ENCODE measurements at regions not wholly inside any gene's neighbourhood (a gene's known extent, or its start where the extent isn't known, plus 50 kb on each side); places are given as distances from the start of the nearest gene placed in this dataset.
A peak's percentile ranks its signal among the peaks of the same experiment; 100 is the strongest.

DNA sequence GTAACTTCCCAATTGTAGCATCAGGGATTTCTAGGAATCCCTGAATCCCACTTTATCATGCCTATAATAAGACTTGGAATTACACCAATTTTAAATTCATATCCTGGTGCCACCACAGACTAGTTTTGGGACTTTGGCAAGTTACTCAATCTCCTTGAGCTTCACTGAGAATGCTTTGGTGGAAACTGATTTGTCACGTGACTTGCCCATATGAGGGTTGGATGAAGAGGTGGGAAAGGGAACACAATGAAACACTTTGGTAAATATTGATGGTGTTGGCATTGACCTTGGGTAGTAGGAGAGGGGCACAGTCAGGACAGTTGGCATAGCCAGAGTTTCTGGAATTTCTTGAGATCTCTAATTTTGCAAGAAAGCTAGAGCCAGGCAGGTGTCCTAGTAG lies 452.2 kb downstream of the SLC4A3 start:
- H2BK120ac ChIP-seq (ENCODE audit: low read depth, low read length): no peak overlapping the region
- H3K36me3 ChIP-seq (ENCODE audit: control insufficient read depth, insufficient read depth, low read length): no peaks in the 10 kb centered on the region
- peak overlapping the region; percentile 92 for H2BK15ac ChIP-seq (replicated peaks; ENCODE audit: low read depth)
- peaks cover 17% of the 10 kb centered on the region for H3K4me1 ChIP-seq (ENCODE audit: control insufficient read depth, low read depth, low read length)
- no peak overlapping the region for H3K56ac ChIP-seq (ENCODE audit: low read length)
- H3K79me1 ChIP-seq (ENCODE audit: low read length): no peaks in the 10 kb centered on the region
- H3K4ac ChIP-seq (ENCODE audit: low read depth, low read length): no peak overlapping the region
- WGBS (ENCODE audit: extremely low coverage, insufficient coverage, low lambda C conversion rate): no CpG with 5 or more reads among the region's 1 CpG
- no peak overlapping the region for H3K4me3 ChIP-seq (ENCODE audit: low read length)
- H4K5ac ChIP-seq (ENCODE audit: low read length): no peak overlapping the region
- no peak for DNase-seq
- H2BK5ac ChIP-seq (ENCODE audit: low read length): no peak overlapping the region
- no peak overlapping the region for H2AK5ac ChIP-seq (ENCODE audit: low read length)
- no peak overlapping the region for H3K9ac ChIP-seq (ENCODE audit: low read length)
- H3K23ac ChIP-seq (ENCODE audit: low read length): no peak overlapping the region
- no peaks in the 10 kb centered on the region for H3K27me3 ChIP-seq (ENCODE audit: insufficient read depth, low read length, poor library complexity)
- no peak overlapping the region for H4K8ac ChIP-seq (ENCODE audit: low read depth, low read length)
- no peak overlapping the region for H3K18ac ChIP-seq (ENCODE audit: low read length)
- no peak overlapping the region for H3K4me2 ChIP-seq (ENCODE audit: low read length)
- H3K27ac ChIP-seq (ENCODE audit: low read depth, low read length): no peak overlapping the region
- H3K79me2 ChIP-seq (ENCODE audit: control insufficient read depth, insufficient read depth, low read length): no peaks in the 10 kb centered on the region

DNA sequence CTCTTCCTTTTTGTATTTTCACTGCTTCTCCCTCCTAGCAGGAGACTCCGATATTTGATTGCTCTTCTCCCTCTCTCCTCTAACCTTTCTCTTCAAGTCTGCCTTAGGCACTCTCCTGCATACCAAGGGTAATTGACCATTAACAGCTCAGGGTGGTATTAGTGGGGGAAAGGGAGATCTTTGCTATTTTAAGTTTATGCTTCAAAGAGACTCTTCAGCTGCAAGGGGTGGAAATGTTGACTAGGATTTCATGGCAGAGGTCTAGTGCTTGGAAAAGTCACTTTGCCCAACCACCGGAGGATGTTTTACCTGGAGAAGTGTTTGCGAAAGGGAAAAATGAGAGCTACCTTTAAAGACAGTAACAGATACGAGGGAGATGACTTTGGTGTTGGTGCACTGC lies 453.7 kb downstream of the SLC4A3 start:
- no CpG with 5 or more reads among the region's 4 CpGs for WGBS (ENCODE audit: extremely low coverage, insufficient coverage, low lambda C conversion rate)
- Histone ChIP-seq H3K18ac (ENCODE audit: low read length) (no peak overlapping the region), H3K23ac (ENCODE audit: low read length) (no peak overlapping the region), H3K56ac (ENCODE audit: low read length) (no peak overlapping the region), H3K79me1 (ENCODE audit: low read length) (no peaks in the 10 kb centered on the region), H3K79me2 (ENCODE audit: control insufficient read depth, insufficient read depth, low read length) (no peaks in the 10 kb centered on the region), H3K36me3 (ENCODE audit: control insufficient read depth, insufficient read depth, low read length) (no peaks in the 10 kb centered on the region), H3K9ac (ENCODE audit: low read length) (no peak overlapping the region), H3K4me3 (ENCODE audit: low read length) (no peak overlapping the region), H3K27ac (ENCODE audit: low read depth, low read length) (peak overlapping the region; percentile 75), H3K4me2 (ENCODE audit: low read length) (no peak overlapping the region), H3K4ac (ENCODE audit: low read depth, low read length) (no peak overlapping the region), H3K4me1 (ENCODE audit: control insufficient read depth, low read depth, low read length) (peaks cover 17% of the 10 kb centered on the region), H4K8ac (ENCODE audit: low read depth, low read length) (no peak overlapping the region), H3K27me3 (ENCODE audit: insufficient read depth, low read length, poor library complexity) (no peaks in the 10 kb centered on the region), H2BK120ac (ENCODE audit: low read depth, low read length) (no peak overlapping the region), H2BK5ac (ENCODE audit: low read length) (no peak overlapping the region), H2BK15ac (replicated peaks; ENCODE audit: low read depth) (no peak overlapping the region), H4K5ac (ENCODE audit: low read length) (no peak overlapping the region), H2AK5ac (ENCODE audit: low read length) (no peak overlapping the region)
- peak; percentile 82 for DNase-seq

DNA sequence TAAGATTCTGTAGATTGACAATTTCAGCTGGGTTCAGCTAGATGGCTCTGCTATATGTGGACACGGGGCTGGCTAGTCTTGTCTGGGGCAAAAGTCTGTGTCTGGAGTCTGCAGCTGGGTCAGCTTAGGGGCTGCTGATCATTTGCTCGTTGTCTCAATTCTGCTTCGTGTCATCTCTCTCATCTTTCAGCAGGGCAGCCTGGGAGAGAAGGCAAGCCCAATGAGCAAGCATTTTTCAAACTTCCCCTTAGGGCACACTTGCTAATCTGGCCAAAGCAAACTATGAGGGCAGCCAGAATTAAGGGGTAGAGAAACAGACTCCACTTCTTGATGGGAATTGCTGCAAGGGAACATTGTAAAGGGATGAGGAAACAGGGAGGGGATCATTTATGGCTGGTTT lies 462.6 kb downstream of the SLC4A3 start:
- Histone ChIP-seq H3K79me2 (ENCODE audit: control insufficient read depth, insufficient read depth, low read length) (no peaks in the 10 kb centered on the region), H3K4me1 (ENCODE audit: control insufficient read depth, low read depth, low read length) (no peaks in the 10 kb centered on the region), H3K79me1 (ENCODE audit: low read length) (no peaks in the 10 kb centered on the region), H3K4me2 (ENCODE audit: low read length) (no peak overlapping the region), H2BK120ac (ENCODE audit: low read depth, low read length) (no peak overlapping the region), H2BK5ac (ENCODE audit: low read length) (no peak overlapping the region), H3K4me3 (ENCODE audit: low read length) (no peak overlapping the region), H3K27me3 (ENCODE audit: insufficient read depth, low read length, poor library complexity) (no peaks in the 10 kb centered on the region), H3K23ac (ENCODE audit: low read length) (no peak overlapping the region), H2AK5ac (ENCODE audit: low read length) (no peak overlapping the region), H3K18ac (ENCODE audit: low read length) (no peak overlapping the region), H4K5ac (ENCODE audit: low read length) (no peak overlapping the region), H3K9ac (ENCODE audit: low read length) (no peak overlapping the region), H3K36me3 (ENCODE audit: control insufficient read depth, insufficient read depth, low read length) (no peaks in the 10 kb centered on the region), H2BK15ac (replicated peaks; ENCODE audit: low read depth) (no peak overlapping the region), H3K56ac (ENCODE audit: low read length) (no peak overlapping the region), H3K27ac (ENCODE audit: low read depth, low read length) (no peak overlapping the region), H4K8ac (ENCODE audit: low read depth, low read length) (no peak overlapping the region), H3K4ac (ENCODE audit: low read depth, low read length) (no peak overlapping the region)
- peak; percentile 28 for DNase-seq
- no CpG with 5 or more reads among the region's 3 CpGs for WGBS (ENCODE audit: extremely low coverage, insufficient coverage, low lambda C conversion rate)

DNA sequence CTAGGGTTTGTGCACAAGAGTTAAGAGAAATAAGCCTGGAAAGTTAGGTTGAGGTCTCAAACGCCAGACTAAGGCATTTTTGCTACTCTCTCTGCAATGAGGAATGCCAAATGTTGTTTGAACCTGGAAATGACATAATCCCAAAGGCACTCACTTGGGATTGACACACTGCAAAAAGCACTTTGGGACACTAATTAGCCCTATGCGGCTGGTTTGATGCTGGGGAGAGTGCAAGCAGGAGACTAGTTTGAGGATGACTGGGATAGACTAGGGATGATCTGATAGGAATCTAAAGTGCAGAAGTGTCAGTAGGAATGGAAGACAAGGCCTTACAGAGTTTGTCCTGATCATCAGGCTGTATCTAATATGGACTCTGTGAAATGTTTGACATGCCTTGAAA lies 469.0 kb downstream of the SLC4A3 start:
- Histone ChIP-seq H2BK120ac (ENCODE audit: low read depth, low read length) (no peak overlapping the region), H3K4me3 (ENCODE audit: low read length) (no peak overlapping the region), H3K4me1 (ENCODE audit: control insufficient read depth, low read depth, low read length) (no peaks in the 10 kb centered on the region), H3K36me3 (ENCODE audit: control insufficient read depth, insufficient read depth, low read length) (no peaks in the 10 kb centered on the region), H3K79me1 (ENCODE audit: low read length) (no peaks in the 10 kb centered on the region), H3K56ac (ENCODE audit: low read length) (no peak overlapping the region), H3K4ac (ENCODE audit: low read depth, low read length) (no peak overlapping the region), H2BK5ac (ENCODE audit: low read length) (no peak overlapping the region), H4K5ac (ENCODE audit: low read length) (no peak overlapping the region), H3K23ac (ENCODE audit: low read length) (no peak overlapping the region), H3K18ac (ENCODE audit: low read length) (no peak overlapping the region), H2AK5ac (ENCODE audit: low read length) (no peak overlapping the region), H3K79me2 (ENCODE audit: control insufficient read depth, insufficient read depth, low read length) (no peaks in the 10 kb centered on the region), H3K9ac (ENCODE audit: low read length) (no peak overlapping the region), H3K27ac (ENCODE audit: low read depth, low read length) (no peak overlapping the region), H4K8ac (ENCODE audit: low read depth, low read length) (no peak overlapping the region), H3K27me3 (ENCODE audit: insufficient read depth, low read length, poor library complexity) (no peaks in the 10 kb centered on the region), H2BK15ac (replicated peaks; ENCODE audit: low read depth) (no peak overlapping the region), H3K4me2 (ENCODE audit: low read length) (no peak overlapping the region)
- no CpG with 5 or more reads among the region's 2 CpGs for WGBS (ENCODE audit: extremely low coverage, insufficient coverage, low lambda C conversion rate)
- DNase-seq: peak; percentile 87

DNA sequence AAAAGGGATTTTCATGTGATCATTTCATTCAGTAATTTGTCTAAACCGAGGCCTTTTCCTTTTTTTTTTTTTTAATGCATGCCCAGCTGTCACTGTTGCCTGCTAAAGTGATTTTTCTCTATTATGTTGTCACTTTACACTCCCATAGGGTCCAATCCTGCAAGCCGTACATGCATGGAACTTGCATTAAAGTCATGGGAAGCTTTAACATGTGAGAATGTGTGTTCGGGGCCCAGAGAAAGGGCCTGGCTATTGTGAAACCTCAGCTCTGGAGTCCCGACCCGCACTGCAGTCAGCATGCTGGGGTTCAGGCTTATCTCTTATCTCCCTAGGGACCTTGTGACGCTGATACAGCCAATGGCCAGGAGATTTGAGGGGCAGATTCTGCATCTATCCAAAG lies 474.6 kb downstream of the SLC4A3 start:
- Histone ChIP-seq H3K79me1 (ENCODE audit: low read length) (no peaks in the 10 kb centered on the region), H2AK5ac (ENCODE audit: low read length) (no peak overlapping the region), H3K27me3 (ENCODE audit: insufficient read depth, low read length, poor library complexity) (no peaks in the 10 kb centered on the region), H2BK15ac (replicated peaks; ENCODE audit: low read depth) (no peak overlapping the region), H2BK5ac (ENCODE audit: low read length) (no peak overlapping the region), H2BK120ac (ENCODE audit: low read depth, low read length) (no peak overlapping the region), H3K27ac (ENCODE audit: low read depth, low read length) (no peak overlapping the region), H3K4ac (ENCODE audit: low read depth, low read length) (no peak overlapping the region), H3K9ac (ENCODE audit: low read length) (no peak overlapping the region), H4K8ac (ENCODE audit: low read depth, low read length) (no peak overlapping the region), H4K5ac (ENCODE audit: low read length) (no peak overlapping the region), H3K36me3 (ENCODE audit: control insufficient read depth, insufficient read depth, low read length) (no peaks in the 10 kb centered on the region), H3K4me3 (ENCODE audit: low read length) (no peak overlapping the region), H3K23ac (ENCODE audit: low read length) (no peak overlapping the region), H3K56ac (ENCODE audit: low read length) (peak overlapping the region; percentile 6), H3K4me2 (ENCODE audit: low read length) (no peak overlapping the region), H3K4me1 (ENCODE audit: control insufficient read depth, low read depth, low read length) (no peaks in the 10 kb centered on the region), H3K18ac (ENCODE audit: low read length) (no peak overlapping the region), H3K79me2 (ENCODE audit: control insufficient read depth, insufficient read depth, low read length) (no peaks in the 10 kb centered on the region)
- DNase-seq: peak; percentile 20
- no CpG with 5 or more reads among the region's 6 CpGs for WGBS (ENCODE audit: extremely low coverage, insufficient coverage, low lambda C conversion rate)

DNA sequence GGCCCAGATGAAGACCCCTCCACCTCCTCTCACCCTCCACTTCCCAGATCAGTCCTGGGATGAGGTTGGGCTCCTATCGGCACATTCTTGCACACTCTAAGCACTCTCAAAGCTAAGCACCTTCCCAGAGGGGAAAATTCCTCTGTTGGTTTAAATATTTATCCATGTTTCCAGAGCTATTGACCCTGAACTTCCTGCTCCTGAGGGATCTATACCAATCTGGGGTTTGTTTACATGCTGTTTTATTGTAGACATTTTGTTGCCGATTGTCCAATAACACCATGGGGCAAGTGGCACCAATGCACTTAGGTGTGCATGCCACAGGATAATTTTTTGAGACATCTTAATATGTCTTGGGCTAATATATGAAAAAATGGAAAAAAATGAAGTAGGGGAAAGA lies 476.2 kb downstream of the SLC4A3 start:
- H2BK5ac ChIP-seq (ENCODE audit: low read length): no peak overlapping the region
- no peak for DNase-seq
- no peaks in the 10 kb centered on the region for H3K79me1 ChIP-seq (ENCODE audit: low read length)
- H4K5ac ChIP-seq (ENCODE audit: low read length): no peak overlapping the region
- no peak overlapping the region for H3K4me2 ChIP-seq (ENCODE audit: low read length)
- no peaks in the 10 kb centered on the region for H3K27me3 ChIP-seq (ENCODE audit: insufficient read depth, low read length, poor library complexity)
- H4K8ac ChIP-seq (ENCODE audit: low read depth, low read length): no peak overlapping the region
- whole genome bisulfite sequencing (ENCODE audit: extremely low coverage, insufficient coverage, low lambda C conversion rate): no CpG with 5 or more reads among the region's 2 CpGs
- no peak overlapping the region for H2BK120ac ChIP-seq (ENCODE audit: low read depth, low read length)
- no peak overlapping the region for H3K4me3 ChIP-seq (ENCODE audit: low read length)
- H3K56ac ChIP-seq (ENCODE audit: low read length): no peak overlapping the region
- no peak overlapping the region for H2BK15ac ChIP-seq (replicated peaks; ENCODE audit: low read depth)
- H3K9ac ChIP-seq (ENCODE audit: low read length): no peak overlapping the region
- H3K4me1 ChIP-seq (ENCODE audit: control insufficient read depth, low read depth, low read length): no peaks in the 10 kb centered on the region
- no peak overlapping the region for H3K27ac ChIP-seq (ENCODE audit: low read depth, low read length)
- H3K23ac ChIP-seq (ENCODE audit: low read length): no peak overlapping the region
- H3K79me2 ChIP-seq (ENCODE audit: control insufficient read depth, insufficient read depth, low read length): no peaks in the 10 kb centered on the region
- H3K36me3 ChIP-seq (ENCODE audit: control insufficient read depth, insufficient read depth, low read length): no peaks in the 10 kb centered on the region
- no peak overlapping the region for H2AK5ac ChIP-seq (ENCODE audit: low read length)
- no peak overlapping the region for H3K18ac ChIP-seq (ENCODE audit: low read length)
- no peak overlapping the region for H3K4ac ChIP-seq (ENCODE audit: low read depth, low read length)

All from mesendoderm (in vitro differentiated cells).